ENCODE measurements at regions not wholly inside any gene's neighbourhood (a gene's known extent, or its start where the extent isn't known, plus 50 kb on each side); places are given as distances from the start of the nearest gene placed in this dataset.
"Not testable (repeated sequence)": the region's sequence is repeated elsewhere in the genome, so short reads cannot be mapped to it uniquely, and the experiment has no call there.

- no peak for DNase-seq
These were observed 158.7 kb upstream of the JARID2 start for GRCh38 chr6:15087186-15087589.

- peak; percentile 87 for DNase-seq
These were observed 156.8 kb upstream of the JARID2 start for GRCh38 chr6:15088904-15089568.

GRCh38 chr6:15089569-15090144 lies 156.2 kb upstream of the JARID2 start:
- DNase-seq = peak; percentile 85

- DNase-seq = peak; percentile 85
These were observed 155.7 kb upstream of the JARID2 start for GRCh38 chr6:15090145-15090579.

- DNase-seq = peak; percentile 14
These were observed 155.0 kb upstream of the JARID2 start for GRCh38 chr6:15090745-15091384.

GRCh38 chr6:15096894-15097837 lies 148.7 kb upstream of the JARID2 start:
- DNase-seq = no peak

- no peak for DNase-seq
These were observed 144.7 kb upstream of the JARID2 start for GRCh38 chr6:15101130-15101529.

- no peak for DNase-seq
These were observed 143.6 kb upstream of the JARID2 start for GRCh38 chr6:15102241-15102640.

GRCh38 chr6:15106958-15107643 lies 138.8 kb upstream of the JARID2 start:
- DNase-seq = no peak

- DNase-seq = peak; percentile 22
These were observed 138.1 kb upstream of the JARID2 start for GRCh38 chr6:15107644-15108382.

GRCh38 chr6:15108383-15108715 lies 137.5 kb upstream of the JARID2 start:
- DNase-seq = no peak

GRCh38 chr6:15109338-15110090 lies 136.4 kb upstream of the JARID2 start:
- DNase-seq = no peak

GRCh38 chr6:15110726-15111354 lies 135.0 kb upstream of the JARID2 start:
- DNase-seq = peak; percentile 57

- DNase-seq = not testable (repeated sequence)
These were observed 134.3 kb upstream of the JARID2 start for GRCh38 chr6:15111576-15111975.

GRCh38 chr6:15113587-15113986 lies 132.3 kb upstream of the JARID2 start:
- no peak for DNase-seq

GRCh38 chr6:15114061-15114460 lies 131.8 kb upstream of the JARID2 start:
- no peak for DNase-seq

GRCh38 chr6:15116889-15117288 lies 129.0 kb upstream of the JARID2 start:
- peak; percentile 34 for DNase-seq

GRCh38 chr6:15121443-15121842 lies 124.4 kb upstream of the JARID2 start:
- no peak for DNase-seq

GRCh38 chr6:15121977-15122550 lies 123.8 kb upstream of the JARID2 start:
- DNase-seq = no peak

GRCh38 chr6:15129887-15130286 lies 116.0 kb upstream of the JARID2 start:
- no peak for DNase-seq

All from NCI-H69 (cell line).